HepG2 (cell line): ENCODE measurements at regions not wholly inside any gene's neighbourhood (a gene's known extent, or its start where the extent isn't known, plus 50 kb on each side); places are given as distances from the start of the nearest gene placed in this dataset.

Experiments
- ASH2L ChIP-seq: fragments of 300-600, 200-600 bp; sonication (generic); IDR thresholded peaks from 2 replicates; pipeline ENCODE4 v1.7.0; 2017; ENCODE audit warnings: low read depth, mild to moderate bottlenecking, moderate library complexity, mixed read lengths, low read length; ENCODE audit not compliant: insufficient read length
- BCL6 ChIP-seq: IDR thresholded peaks from 2 replicates; pipeline ENCODE4 v1.6.1; 2016; ENCODE audit warnings: missing genetic modification reagents, missing compliant biosample characterization
- FOSL2 ChIP-seq: sonication (generic); formaldehyde crosslinking; IDR thresholded peaks from 2 replicates; pipeline ENCODE4 v1.4.0; 2020; ENCODE audit warnings: missing genetic modification reagents
- HOXA3 ChIP-seq: sonication (generic); formaldehyde crosslinking; IDR thresholded peaks from 2 replicates; pipeline ENCODE4 v1.5.0; 2020; ENCODE audit warnings: missing genetic modification reagents
- IKZF5 ChIP-seq: IDR thresholded peaks from 2 replicates; pipeline ENCODE4 v1.6.1; 2018; ENCODE audit warnings: missing genetic modification reagents, mild to moderate bottlenecking, missing compliant biosample characterization
- NCOA5 ChIP-seq: sonication (generic); formaldehyde crosslinking; IDR thresholded peaks from 2 replicates; pipeline ENCODE4 v1.4.0; 2020; ENCODE audit warnings: missing genetic modification reagents
- POLR2A ChIP-seq, 2 experiments: IDR thresholded peaks; 2 replicates each; pipeline ENCODE4 v1.6.1; 2011; ENCODE audit warnings: low read depth in 2 of 2, low read length in 2 of 2, mild to moderate bottlenecking in 1 of 2, moderate library complexity in 1 of 2; ENCODE audit not compliant: insufficient read depth in 1 of 2
- PTBP1 ChIP-seq: fragments of 200-400 bp; formaldehyde crosslinking; IDR thresholded peaks from 2 replicates; pipeline ENCODE4 v1.6.1; 2018; ENCODE audit warnings: low read length, low read depth; ENCODE audit not compliant: poor library complexity, severe bottlenecking
- U2AF2 ChIP-seq: fragments of 200-400 bp; formaldehyde crosslinking; IDR thresholded peaks from 2 replicates; pipeline ENCODE4 v1.6.1; 2017; ENCODE audit warnings: low read depth, mild to moderate bottlenecking, low read length
- ZBTB7A ChIP-seq: sonication (generic); formaldehyde crosslinking; IDR thresholded peaks from 2 replicates; pipeline ENCODE4 v1.8.0; 2022; ENCODE audit warnings: mild to moderate bottlenecking, missing genetic modification reagents
- TF ChIP-seq, protein P1 (sequence below): sonication (generic); formaldehyde crosslinking; IDR thresholded peaks from 2 replicates; pipeline ENCODE4 v1.5.0; 2020; ENCODE audit warnings: mild to moderate bottlenecking, missing genetic modification reagents, moderate library complexity
- TF ChIP-seq, protein P2 (sequence below): sonication (generic); formaldehyde crosslinking; IDR thresholded peaks from 2 replicates; pipeline ENCODE4 v1.4.0; 2020; ENCODE audit warnings: mild to moderate bottlenecking, missing genetic modification reagents, borderline replicate concordance

- TF ChIP-seq FOSL2 (CRISPR knock-in tag) (no peak), BCL6 (CRISPR knock-in tag) (no peak), NCOA5 (CRISPR knock-in tag) (no peak), ZBTB7A (CRISPR knock-in tag) (no peak), PTBP1 (no peak), U2AF2 (no peak), ASH2L (no peak), HOXA3 (CRISPR knock-in tag) (no peak), IKZF5 (CRISPR knock-in tag) (no peak), POLR2A (IDR thresholded peaks at IDR 0.05; ENCODE audit: insufficient read depth in 1 of 2, low read depth in 2 of 2, low read length in 2 of 2) (no peak)
- TF ChIP-seq, protein P1, sequence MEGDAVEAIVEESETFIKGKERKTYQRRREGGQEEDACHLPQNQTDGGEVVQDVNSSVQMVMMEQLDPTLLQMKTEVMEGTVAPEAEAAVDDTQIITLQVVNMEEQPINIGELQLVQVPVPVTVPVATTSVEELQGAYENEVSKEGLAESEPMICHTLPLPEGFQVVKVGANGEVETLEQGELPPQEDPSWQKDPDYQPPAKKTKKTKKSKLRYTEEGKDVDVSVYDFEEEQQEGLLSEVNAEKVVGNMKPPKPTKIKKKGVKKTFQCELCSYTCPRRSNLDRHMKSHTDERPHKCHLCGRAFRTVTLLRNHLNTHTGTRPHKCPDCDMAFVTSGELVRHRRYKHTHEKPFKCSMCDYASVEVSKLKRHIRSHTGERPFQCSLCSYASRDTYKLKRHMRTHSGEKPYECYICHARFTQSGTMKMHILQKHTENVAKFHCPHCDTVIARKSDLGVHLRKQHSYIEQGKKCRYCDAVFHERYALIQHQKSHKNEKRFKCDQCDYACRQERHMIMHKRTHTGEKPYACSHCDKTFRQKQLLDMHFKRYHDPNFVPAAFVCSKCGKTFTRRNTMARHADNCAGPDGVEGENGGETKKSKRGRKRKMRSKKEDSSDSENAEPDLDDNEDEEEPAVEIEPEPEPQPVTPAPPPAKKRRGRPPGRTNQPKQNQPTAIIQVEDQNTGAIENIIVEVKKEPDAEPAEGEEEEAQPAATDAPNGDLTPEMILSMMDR (CRISPR knock-in tag) = no peak
- TF ChIP-seq, protein P2, sequence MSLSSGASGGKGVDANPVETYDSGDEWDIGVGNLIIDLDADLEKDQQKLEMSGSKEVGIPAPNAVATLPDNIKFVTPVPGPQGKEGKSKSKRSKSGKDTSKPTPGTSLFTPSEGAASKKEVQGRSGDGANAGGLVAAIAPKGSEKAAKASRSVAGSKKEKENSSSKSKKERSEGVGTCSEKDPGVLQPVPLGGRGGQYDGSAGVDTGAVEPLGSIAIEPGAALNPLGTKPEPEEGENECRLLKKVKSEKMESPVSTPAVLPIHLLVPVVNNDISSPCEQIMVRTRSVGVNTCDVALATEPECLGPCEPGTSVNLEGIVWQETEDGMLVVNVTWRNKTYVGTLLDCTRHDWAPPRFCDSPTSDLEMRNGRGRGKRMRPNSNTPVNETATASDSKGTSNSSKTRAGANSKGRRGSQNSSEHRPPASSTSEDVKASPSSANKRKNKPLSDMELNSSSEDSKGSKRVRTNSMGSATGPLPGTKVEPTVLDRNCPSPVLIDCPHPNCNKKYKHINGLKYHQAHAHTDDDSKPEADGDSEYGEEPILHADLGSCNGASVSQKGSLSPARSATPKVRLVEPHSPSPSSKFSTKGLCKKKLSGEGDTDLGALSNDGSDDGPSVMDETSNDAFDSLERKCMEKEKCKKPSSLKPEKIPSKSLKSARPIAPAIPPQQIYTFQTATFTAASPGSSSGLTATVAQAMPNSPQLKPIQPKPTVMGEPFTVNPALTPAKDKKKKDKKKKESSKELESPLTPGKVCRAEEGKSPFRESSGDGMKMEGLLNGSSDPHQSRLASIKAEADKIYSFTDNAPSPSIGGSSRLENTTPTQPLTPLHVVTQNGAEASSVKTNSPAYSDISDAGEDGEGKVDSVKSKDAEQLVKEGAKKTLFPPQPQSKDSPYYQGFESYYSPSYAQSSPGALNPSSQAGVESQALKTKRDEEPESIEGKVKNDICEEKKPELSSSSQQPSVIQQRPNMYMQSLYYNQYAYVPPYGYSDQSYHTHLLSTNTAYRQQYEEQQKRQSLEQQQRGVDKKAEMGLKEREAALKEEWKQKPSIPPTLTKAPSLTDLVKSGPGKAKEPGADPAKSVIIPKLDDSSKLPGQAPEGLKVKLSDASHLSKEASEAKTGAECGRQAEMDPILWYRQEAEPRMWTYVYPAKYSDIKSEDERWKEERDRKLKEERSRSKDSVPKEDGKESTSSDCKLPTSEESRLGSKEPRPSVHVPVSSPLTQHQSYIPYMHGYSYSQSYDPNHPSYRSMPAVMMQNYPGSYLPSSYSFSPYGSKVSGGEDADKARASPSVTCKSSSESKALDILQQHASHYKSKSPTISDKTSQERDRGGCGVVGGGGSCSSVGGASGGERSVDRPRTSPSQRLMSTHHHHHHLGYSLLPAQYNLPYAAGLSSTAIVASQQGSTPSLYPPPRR (CRISPR knock-in tag) = no peak
Measured at GRCh38 chr7:82757-83155, 109.6 kb upstream of the FAM20C start.
